GM23248 (cell line): ENCODE measurements at regions not wholly inside any gene's neighbourhood (a gene's known extent, or its start where the extent isn't known, plus 50 kb on each side); places are given as distances from the start of the nearest gene placed in this dataset.

ENCODE experiments used
- EZH2 ChIP-seq: fragments of 200-600 bp; sonication (generic); IDR thresholded peaks from 2 replicates; pipeline ENCODE4 v1.6.1; 2018; ENCODE audit warnings: antibody characterized with exemption, mild to moderate bottlenecking; ENCODE audit not compliant: insufficient read depth, poor library complexity, severe bottlenecking
- EZH2phosphoT487 ChIP-seq: fragments of 200-600 bp; sonication (generic); IDR thresholded peaks from 2 replicates; pipeline ENCODE4 v1.6.1; 2018; ENCODE audit warnings: antibody characterized with exemption, moderate library complexity, mild to moderate bottlenecking, low read depth; ENCODE audit not compliant: insufficient read depth

- no peak for TF ChIP-seq EZH2phosphoT487
- no peak for TF ChIP-seq EZH2
Measured at GRCh38 chr3:159629329-159630084, 359.1 kb upstream of the IL12A start.
